Natural killer cell (primary cell): ENCODE measurements at regions not wholly inside any gene's neighbourhood (a gene's known extent, or its start where the extent isn't known, plus 50 kb on each side); places are given as distances from the start of the nearest gene placed in this dataset.

Experiments used
- ATAC-seq, 3 donors: fragments of 150-1000 bp in 2 of 3; fragments of 200-7000 bp in 1 of 3; cut with Tn5 transposase; 1 replicate in 1 of 3; 2 replicates in 2 of 3; pipeline ENCODE4 v1.10.0; 2021; ENCODE audit warnings: mild to moderate bottlenecking in 2 of 3, moderate library complexity in 2 of 3
- DNase-seq, 2 donors: peaks; one replicate each; pipeline versions ENCODE4 v3.0.0 to v3.0.0-alpha.2; 2013 to 2021; ENCODE audit warnings: mixed read lengths in 1 of 2
- H3K27ac ChIP-seq: one replicate; pipeline ENCODE4 v1.5.1; 2013; ENCODE audit warnings: mild to moderate bottlenecking, low read length
- H3K27me3 ChIP-seq: one replicate; pipeline ENCODE4 v1.6.1; 2013; ENCODE audit warnings: low read length; ENCODE audit not compliant: control insufficient read depth, insufficient read depth
- H3K36me3 ChIP-seq: one replicate; pipeline ENCODE4 v1.6.1; 2013; ENCODE audit warnings: low read length; ENCODE audit not compliant: control insufficient read depth, insufficient read depth
- H3K4me1 ChIP-seq: one replicate; pipeline ENCODE4 v1.6.1; 2013; ENCODE audit warnings: low read length; ENCODE audit not compliant: control insufficient read depth, insufficient read depth
- H3K4me3 ChIP-seq: one replicate; pipeline ENCODE4 v1.5.1; 2013; ENCODE audit warnings: low read length
- H3K9me3 ChIP-seq: one replicate; pipeline ENCODE4 v1.6.1; 2013; ENCODE audit warnings: low read length; ENCODE audit not compliant: control insufficient read depth, insufficient read depth
- H3K27ac Mint-ChIP-seq, 2 donors: one replicate each; pipeline ENCODE4 v1.8.0; 2022; ENCODE audit warnings: mild to moderate bottlenecking in 2 of 2, mixed read lengths in 2 of 2, moderate library complexity in 1 of 2
- H3K27me3 Mint-ChIP-seq, 2 donors: one replicate each; pipeline ENCODE4 v1.8.0; 2022; ENCODE audit warnings: low read depth in 2 of 2, mixed read lengths in 2 of 2
- H3K36me3 Mint-ChIP-seq: one replicate; pipeline ENCODE4 v1.8.0; 2022; ENCODE audit warnings: mixed read lengths
- H3K4me1 Mint-ChIP-seq, 2 donors: one replicate each; pipeline ENCODE4 v1.8.0; 2022; ENCODE audit warnings: mixed read lengths in 2 of 2
- H3K4me3 Mint-ChIP-seq: one replicate; pipeline ENCODE4 v1.8.0; 2022; ENCODE audit warnings: mild to moderate bottlenecking, moderate library complexity, mixed read lengths
- H3K9me3 Mint-ChIP-seq, 2 donors: one replicate each; pipeline ENCODE4 v1.8.0; 2022; ENCODE audit warnings: mixed read lengths in 2 of 2
- CTCF ChIP-seq: fragments of 200-600 bp; IDR thresholded peaks from one replicate; pipeline ENCODE4 v1.8.0; 2022; ENCODE audit warnings: antibody characterized with exemption
- WGBS: methylation state at CpG from one replicate; pipeline ENCODE4 v1.1.7; 2013; ENCODE audit warnings: missing lambda C conversion rate; ENCODE audit not compliant: insufficient coverage; 5-methylcytosine and 5-hydroxymethylcytosine counted together
- intact Hi-C: fragments of 100-400 bp; cut with micrococcal nuclease; formaldehyde crosslinking; loops from one replicate; pipeline ENCODE4 v1.14.2; 2022

DNA sequence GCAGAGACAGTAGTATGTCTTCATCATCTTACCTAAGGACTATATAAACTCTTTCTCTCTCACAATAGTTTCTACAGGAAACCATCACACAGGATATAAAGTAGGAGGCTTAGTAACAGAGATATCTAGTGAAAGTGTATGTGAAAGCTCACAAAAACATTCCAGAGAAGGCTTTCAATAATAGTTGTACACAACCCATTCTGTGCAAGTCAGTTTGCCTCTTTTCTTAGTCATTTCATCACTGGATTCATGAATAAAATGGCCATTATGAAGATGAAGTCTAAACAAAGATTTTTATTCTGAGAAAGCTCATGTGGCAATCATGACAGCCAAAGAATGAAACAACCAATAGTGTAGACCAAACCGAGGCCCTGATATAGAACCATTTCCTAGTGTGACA lies 178.8 kb downstream of the GNAT3 start:
- H3K36me3 ChIP-seq = no peaks in the 10 kb centered on the region
- H3K4me1 Mint-ChIP-seq = no peaks in the 10 kb centered on the region
- H3K27me3 Mint-ChIP-seq = no peaks in the 10 kb centered on the region
- H3K27ac Mint-ChIP-seq = no peak overlapping the region
- H3K9me3 ChIP-seq = no peaks in the 10 kb centered on the region
- peaks cover 4% of the 10 kb centered on the region for H3K36me3 Mint-ChIP-seq
- H3K27me3 ChIP-seq = no peaks in the 10 kb centered on the region
- TF ChIP-seq CTCF = no peak
- H3K4me1 ChIP-seq = no peaks in the 10 kb centered on the region
- ATAC-seq (no peak), DNase-seq (no peak)
- H3K9me3 Mint-ChIP-seq = peaks cover 5 to 7% of the 10 kb centered on the region in 2 donors
- 79% methylated on average over 1 of the region's 1 CpG for WGBS
- H3K4me3 ChIP-seq = no peak overlapping the region
- H3K27ac ChIP-seq = no peak overlapping the region
- intact Hi-C loops = no loop called here
- H3K4me3 Mint-ChIP-seq = no peak overlapping the region

DNA sequence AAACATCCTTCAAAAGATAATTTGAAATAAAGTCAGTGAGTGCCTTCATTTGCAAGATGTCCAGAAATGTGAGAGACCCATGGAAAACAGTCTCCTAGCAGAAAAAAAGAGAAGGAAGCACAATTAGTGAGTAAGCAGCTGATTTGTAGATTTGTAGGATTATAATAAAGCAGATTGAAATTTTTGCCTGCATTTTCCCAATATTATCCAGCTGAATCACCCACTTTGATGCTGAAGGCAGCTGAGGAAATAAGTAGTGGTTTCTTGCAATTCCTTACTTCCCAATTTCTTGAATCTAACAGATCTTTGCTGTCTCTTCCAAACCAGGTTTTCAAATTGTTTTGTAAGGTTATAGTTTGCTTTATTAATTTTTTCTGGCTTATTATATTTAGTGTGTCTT lies 181.4 kb downstream of the GNAT3 start:
- Mint-ChIP-seq H3K27me3 (no peaks in the 10 kb centered on the region), H3K4me3 (no peak overlapping the region), H3K27ac (no peak overlapping the region), H3K4me1 (no peaks in the 10 kb centered on the region), H3K9me3 (peaks cover 6 to 8% of the 10 kb centered on the region in 2 donors), H3K36me3 (peaks cover 7% of the 10 kb centered on the region)
- Histone ChIP-seq H3K36me3 (no peaks in the 10 kb centered on the region), H3K27ac (no peak overlapping the region), H3K27me3 (no peaks in the 10 kb centered on the region), H3K4me3 (no peak overlapping the region), H3K4me1 (no peaks in the 10 kb centered on the region), H3K9me3 (no peaks in the 10 kb centered on the region)
- TF ChIP-seq CTCF = no peak
- no peak for DNase-seq
- intact Hi-C loops = no loop called here
- no peak for ATAC-seq

GRCh38 chr7:80324032-80324431 lies 187.8 kb downstream of the GNAT3 start:
- no peak for DNase-seq
- Histone ChIP-seq H3K4me3 (no peak overlapping the region), H3K9me3 (no peaks in the 10 kb centered on the region), H3K27ac (no peak overlapping the region), H3K27me3 (no peaks in the 10 kb centered on the region), H3K36me3 (no peaks in the 10 kb centered on the region), H3K4me1 (no peaks in the 10 kb centered on the region)
- 83% methylated on average over 3 of the region's 3 CpGs for WGBS
- Mint-ChIP-seq H3K4me3 (no peak overlapping the region), H3K27ac (no peak overlapping the region), H3K27me3 (no peaks in the 10 kb centered on the region), H3K9me3 (peaks cover 9 to 13% of the 10 kb centered on the region in 2 donors), H3K4me1 (no peaks in the 10 kb centered on the region), H3K36me3 (peaks cover 7% of the 10 kb centered on the region)
- TF ChIP-seq CTCF = no peak
- intact Hi-C loops = no loop called here
- ATAC-seq = no peak

- no peaks in the 10 kb centered on the region for H3K9me3 ChIP-seq
- H3K27ac ChIP-seq = no peak overlapping the region
- Mint-ChIP-seq H3K9me3 (peaks cover 5 to 11% of the 10 kb centered on the region in 2 donors), H3K4me3 (no peak overlapping the region), H3K4me1 (no peaks in the 10 kb centered on the region), H3K27ac (no peak overlapping the region), H3K36me3 (no peaks in the 10 kb centered on the region), H3K27me3 (no peaks in the 10 kb centered on the region)
- H3K36me3 ChIP-seq = no peaks in the 10 kb centered on the region
- no peaks in the 10 kb centered on the region for H3K27me3 ChIP-seq
- TF ChIP-seq CTCF = no peak
- 78% methylated on average over 2 of the region's 2 CpGs for WGBS
- H3K4me3 ChIP-seq = no peak overlapping the region
- no peak for DNase-seq
- no peaks in the 10 kb centered on the region for H3K4me1 ChIP-seq
- no peak for ATAC-seq
- intact Hi-C loops = no loop called here
Observed at GRCh38 chr7:80319461-80319860, 184.8 kb downstream of the GNAI1 start.
